Natural killer cell (primary cell): ENCODE measurements at regions not wholly inside any gene's neighbourhood (a gene's known extent, or its start where the extent isn't known, plus 50 kb on each side); places are given as distances from the start of the nearest gene placed in this dataset.

Experiments
- ATAC-seq, 3 donors: fragments of 150-1000 bp in 2 of 3; fragments of 200-7000 bp in 1 of 3; cut with Tn5 transposase; 1 replicate in 1 of 3; 2 replicates in 2 of 3; pipeline ENCODE4 v1.10.0; 2021; ENCODE audit warnings: mild to moderate bottlenecking in 2 of 3, moderate library complexity in 2 of 3
- DNase-seq, 2 donors: peaks; one replicate each; pipeline versions ENCODE4 v3.0.0 to v3.0.0-alpha.2; 2013 to 2021; ENCODE audit warnings: mixed read lengths in 1 of 2
- H3K27ac ChIP-seq: one replicate; pipeline ENCODE4 v1.5.1; 2013; ENCODE audit warnings: mild to moderate bottlenecking, low read length
- H3K27me3 ChIP-seq: one replicate; pipeline ENCODE4 v1.6.1; 2013; ENCODE audit warnings: low read length; ENCODE audit not compliant: control insufficient read depth, insufficient read depth
- H3K36me3 ChIP-seq: one replicate; pipeline ENCODE4 v1.6.1; 2013; ENCODE audit warnings: low read length; ENCODE audit not compliant: control insufficient read depth, insufficient read depth
- H3K4me1 ChIP-seq: one replicate; pipeline ENCODE4 v1.6.1; 2013; ENCODE audit warnings: low read length; ENCODE audit not compliant: control insufficient read depth, insufficient read depth
- H3K4me3 ChIP-seq: one replicate; pipeline ENCODE4 v1.5.1; 2013; ENCODE audit warnings: low read length
- H3K9me3 ChIP-seq: one replicate; pipeline ENCODE4 v1.6.1; 2013; ENCODE audit warnings: low read length; ENCODE audit not compliant: control insufficient read depth, insufficient read depth
- H3K27ac Mint-ChIP-seq, 2 donors: one replicate each; pipeline ENCODE4 v1.8.0; 2022; ENCODE audit warnings: mild to moderate bottlenecking in 2 of 2, mixed read lengths in 2 of 2, moderate library complexity in 1 of 2
- H3K27me3 Mint-ChIP-seq, 2 donors: one replicate each; pipeline ENCODE4 v1.8.0; 2022; ENCODE audit warnings: low read depth in 2 of 2, mixed read lengths in 2 of 2
- H3K36me3 Mint-ChIP-seq: one replicate; pipeline ENCODE4 v1.8.0; 2022; ENCODE audit warnings: mixed read lengths
- H3K4me1 Mint-ChIP-seq, 2 donors: one replicate each; pipeline ENCODE4 v1.8.0; 2022; ENCODE audit warnings: mixed read lengths in 2 of 2
- H3K4me3 Mint-ChIP-seq: one replicate; pipeline ENCODE4 v1.8.0; 2022; ENCODE audit warnings: mild to moderate bottlenecking, moderate library complexity, mixed read lengths
- H3K9me3 Mint-ChIP-seq, 2 donors: one replicate each; pipeline ENCODE4 v1.8.0; 2022; ENCODE audit warnings: mixed read lengths in 2 of 2
- WGBS: methylation state at CpG from one replicate; pipeline ENCODE4 v1.1.7; 2013; ENCODE audit warnings: missing lambda C conversion rate; ENCODE audit not compliant: insufficient coverage; 5-methylcytosine and 5-hydroxymethylcytosine counted together
- intact Hi-C: fragments of 100-400 bp; cut with micrococcal nuclease; formaldehyde crosslinking; loops from one replicate; pipeline ENCODE4 v1.14.2; 2022
- TF ChIP-seq, protein P1 (sequence below): fragments of 200-600 bp; IDR thresholded peaks from one replicate; pipeline ENCODE4 v1.8.0; 2022; ENCODE audit warnings: antibody characterized with exemption

DNA sequence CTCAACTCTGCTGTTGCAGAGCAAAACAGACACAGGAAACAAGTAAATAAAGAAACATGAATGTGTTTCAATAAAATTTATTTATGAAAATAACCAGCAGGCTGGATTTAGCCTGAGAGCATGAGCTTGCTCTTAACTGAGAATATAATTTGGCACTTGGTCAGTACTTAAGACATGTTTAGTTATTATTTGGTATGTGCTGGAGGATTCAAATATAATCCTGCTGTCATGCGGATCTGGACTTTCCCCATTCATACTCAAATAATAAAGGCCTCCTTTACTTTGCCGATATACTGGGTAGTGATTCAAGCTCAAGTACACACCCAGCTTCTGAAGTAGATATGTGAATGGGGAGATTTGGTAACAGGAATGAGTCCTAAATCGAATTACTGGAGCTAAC is 465.5 kb upstream of the HS3ST1 start:
- Histone ChIP-seq H3K27me3 (no peaks in the 10 kb centered on the region), H3K36me3 (no peaks in the 10 kb centered on the region), H3K4me1 (no peaks in the 10 kb centered on the region), H3K9me3 (no peaks in the 10 kb centered on the region), H3K4me3 (no peak overlapping the region), H3K27ac (no peak overlapping the region)
- intact Hi-C loops, result no loop called here
- 87% methylated on average over 2 of the region's 3 CpGs for WGBS
- H3K9me3 Mint-ChIP-seq, result peaks cover 16 to 17% of the 10 kb centered on the region in 2 donors
- H3K27ac Mint-ChIP-seq, result no peak overlapping the region
- no peaks in the 10 kb centered on the region for H3K27me3 Mint-ChIP-seq
- DNase-seq, result no peak
- H3K36me3 Mint-ChIP-seq, result peaks cover 7% of the 10 kb centered on the region
- no peak for ATAC-seq
- no peak overlapping the region for H3K4me3 Mint-ChIP-seq
- TF ChIP-seq, protein P1, sequence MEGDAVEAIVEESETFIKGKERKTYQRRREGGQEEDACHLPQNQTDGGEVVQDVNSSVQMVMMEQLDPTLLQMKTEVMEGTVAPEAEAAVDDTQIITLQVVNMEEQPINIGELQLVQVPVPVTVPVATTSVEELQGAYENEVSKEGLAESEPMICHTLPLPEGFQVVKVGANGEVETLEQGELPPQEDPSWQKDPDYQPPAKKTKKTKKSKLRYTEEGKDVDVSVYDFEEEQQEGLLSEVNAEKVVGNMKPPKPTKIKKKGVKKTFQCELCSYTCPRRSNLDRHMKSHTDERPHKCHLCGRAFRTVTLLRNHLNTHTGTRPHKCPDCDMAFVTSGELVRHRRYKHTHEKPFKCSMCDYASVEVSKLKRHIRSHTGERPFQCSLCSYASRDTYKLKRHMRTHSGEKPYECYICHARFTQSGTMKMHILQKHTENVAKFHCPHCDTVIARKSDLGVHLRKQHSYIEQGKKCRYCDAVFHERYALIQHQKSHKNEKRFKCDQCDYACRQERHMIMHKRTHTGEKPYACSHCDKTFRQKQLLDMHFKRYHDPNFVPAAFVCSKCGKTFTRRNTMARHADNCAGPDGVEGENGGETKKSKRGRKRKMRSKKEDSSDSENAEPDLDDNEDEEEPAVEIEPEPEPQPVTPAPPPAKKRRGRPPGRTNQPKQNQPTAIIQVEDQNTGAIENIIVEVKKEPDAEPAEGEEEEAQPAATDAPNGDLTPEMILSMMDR, result no peak
- no peaks in the 10 kb centered on the region for H3K4me1 Mint-ChIP-seq

DNA sequence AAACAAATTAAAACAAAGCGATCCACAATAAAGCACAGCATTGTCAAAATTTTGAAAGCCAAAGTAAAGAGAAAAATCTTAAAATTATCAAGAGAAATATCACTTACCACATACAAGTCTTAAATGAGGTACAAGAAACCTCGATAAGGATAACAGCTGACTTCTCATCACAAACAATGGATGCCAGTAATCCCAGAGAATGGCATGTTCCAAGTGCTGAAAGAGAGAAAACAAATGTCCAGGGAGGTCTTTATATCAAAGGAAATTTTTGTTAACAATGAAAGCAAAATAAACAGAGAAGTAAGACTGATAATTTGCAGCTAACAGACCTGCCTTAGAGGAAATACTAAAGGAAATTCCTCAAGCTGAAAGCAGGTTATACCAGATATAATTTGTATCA is 460.4 kb upstream of the HS3ST1 start:
- no peak for ATAC-seq
- no peaks in the 10 kb centered on the region for H3K4me1 ChIP-seq
- peaks cover 12 to 16% of the 10 kb centered on the region in 2 donors for H3K9me3 Mint-ChIP-seq
- H3K4me1 Mint-ChIP-seq, result no peaks in the 10 kb centered on the region
- TF ChIP-seq, protein P1, result no peak
- H3K27ac ChIP-seq, result no peak overlapping the region
- H3K27me3 ChIP-seq, result no peaks in the 10 kb centered on the region
- intact Hi-C loops, result no loop called here
- H3K4me3 Mint-ChIP-seq, result no peak overlapping the region
- H3K36me3 Mint-ChIP-seq, result no peaks in the 10 kb centered on the region
- H3K27ac Mint-ChIP-seq, result no peak overlapping the region
- no peak overlapping the region for H3K4me3 ChIP-seq
- no peak for DNase-seq
- no peaks in the 10 kb centered on the region for H3K27me3 Mint-ChIP-seq
- H3K36me3 ChIP-seq, result no peaks in the 10 kb centered on the region
- WGBS, result 89% methylated on average over 1 of the region's 2 CpGs
- no peaks in the 10 kb centered on the region for H3K9me3 ChIP-seq

DNA sequence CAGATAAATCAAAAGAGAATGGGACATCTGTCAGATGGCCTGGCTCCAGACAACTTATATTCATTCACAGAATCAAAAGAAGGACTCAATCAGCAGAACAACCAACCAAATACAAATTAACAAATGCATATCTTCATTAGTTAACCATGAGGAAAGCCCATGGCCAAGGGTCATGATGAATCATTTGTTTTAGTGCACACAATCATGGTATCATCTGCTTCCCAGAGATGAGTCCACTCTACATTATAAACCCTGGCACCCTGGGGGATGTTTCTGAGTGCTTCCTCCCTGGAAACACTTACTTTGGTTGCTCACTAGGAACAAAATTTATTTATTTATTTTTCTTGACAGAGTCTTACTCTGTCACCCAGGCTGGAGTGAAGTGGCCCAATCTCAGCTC is 453.3 kb upstream of the HS3ST1 start:
- H3K9me3 Mint-ChIP-seq, result peaks cover 5 to 12% of the 10 kb centered on the region in 2 donors
- no peak overlapping the region for H3K4me3 Mint-ChIP-seq
- TF ChIP-seq, protein P1, result no peak
- no peaks in the 10 kb centered on the region for H3K4me1 Mint-ChIP-seq
- H3K27me3 Mint-ChIP-seq, result no peaks in the 10 kb centered on the region
- Histone ChIP-seq H3K9me3 (no peaks in the 10 kb centered on the region), H3K27ac (no peak overlapping the region), H3K4me1 (no peaks in the 10 kb centered on the region), H3K27me3 (no peaks in the 10 kb centered on the region), H3K4me3 (no peak overlapping the region), H3K36me3 (no peaks in the 10 kb centered on the region)
- H3K36me3 Mint-ChIP-seq, result no peaks in the 10 kb centered on the region
- intact Hi-C loops, result no loop called here
- ATAC-seq, result no peak
- H3K27ac Mint-ChIP-seq, result no peak overlapping the region
- DNase-seq, result no peak

DNA sequence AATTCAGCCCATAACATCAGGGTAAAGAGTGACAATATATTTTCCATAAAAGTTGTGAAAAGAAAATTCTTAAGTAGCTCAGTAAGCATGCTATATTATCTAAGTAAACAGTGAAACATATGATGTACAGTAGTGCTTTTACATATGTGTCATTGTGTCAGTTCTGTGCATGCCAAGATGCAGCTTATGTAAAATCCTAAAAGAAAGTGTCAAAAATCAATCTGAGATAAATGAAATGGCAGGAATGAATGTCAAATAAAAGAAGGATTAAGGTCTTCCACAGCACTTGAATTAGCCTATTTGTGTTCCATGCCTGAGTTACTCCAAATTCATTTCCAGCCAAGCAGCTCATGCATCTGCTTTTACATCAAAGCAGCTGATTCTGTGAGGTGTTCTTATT is 452.7 kb upstream of the HS3ST1 start:
- Mint-ChIP-seq H3K36me3 (no peaks in the 10 kb centered on the region), H3K4me1 (no peaks in the 10 kb centered on the region), H3K27me3 (no peaks in the 10 kb centered on the region), H3K4me3 (no peak overlapping the region), H3K9me3 (peaks cover 8 to 17% of the 10 kb centered on the region in 2 donors), H3K27ac (no peak overlapping the region)
- TF ChIP-seq, protein P1, result no peak
- intact Hi-C loops, result no loop called here
- no peaks in the 10 kb centered on the region for H3K9me3 ChIP-seq
- no peaks in the 10 kb centered on the region for H3K27me3 ChIP-seq
- DNase-seq (no peak), ATAC-seq (no peak)
- H3K27ac ChIP-seq, result no peak overlapping the region
- no peak overlapping the region for H3K4me3 ChIP-seq
- H3K36me3 ChIP-seq, result no peaks in the 10 kb centered on the region
- no peaks in the 10 kb centered on the region for H3K4me1 ChIP-seq
